SK-N-MC (cell line): ENCODE measurements at regions not wholly inside any gene's neighbourhood (a gene's known extent, or its start where the extent isn't known, plus 50 kb on each side); places are given as distances from the start of the nearest gene placed in this dataset.

Experiments
- EZH2 ChIP-seq: fragments of 200-600 bp; sonication (generic); IDR thresholded peaks from one replicate; pipeline ENCODE4 v1.6.1; 2017; ENCODE audit warnings: antibody characterized with exemption
- FOXP2 ChIP-seq: optimal IDR thresholded peaks from 2 replicates; pipeline ENCODE3; 2011; ENCODE audit warnings: mild to moderate bottlenecking, moderate library complexity; ENCODE audit not compliant: insufficient read depth; ENCODE audit errors: extremely low read length, control extremely low read depth
- POLR2AphosphoS5 ChIP-seq: IDR thresholded peaks from 2 replicates; pipeline ENCODE4 v1.6.1; 2012; ENCODE audit warnings: mild to moderate bottlenecking, low read depth, low read length, borderline replicate concordance

DNA sequence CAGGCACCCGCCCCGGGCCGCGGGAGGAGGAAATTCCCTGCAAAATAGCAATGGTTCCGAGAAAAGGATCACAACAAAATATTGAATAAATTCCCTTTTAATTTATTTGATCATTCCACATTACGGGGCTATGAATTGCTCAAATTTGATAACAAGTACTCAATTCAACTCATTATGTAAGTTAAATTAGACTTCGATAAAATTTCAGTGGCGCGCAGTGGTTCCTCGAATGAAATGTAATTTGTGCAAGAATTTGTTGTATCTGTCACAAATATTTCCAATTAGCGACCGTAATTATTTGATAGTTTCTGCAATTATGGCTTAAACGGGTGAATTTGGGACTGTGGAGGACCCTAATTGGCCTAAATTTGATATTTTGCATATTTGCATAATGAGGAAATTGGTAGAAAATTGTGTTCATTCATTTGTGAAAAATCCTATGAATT is 76.0 kb upstream of the TBCA start:
- TF ChIP-seq POLR2AphosphoS5 (no peak), EZH2 (no peak), FOXP2 (no peak)
